H1 (cell line): ENCODE measurements at regions not wholly inside any gene's neighbourhood (a gene's known extent, or its start where the extent isn't known, plus 50 kb on each side); places are given as distances from the start of the nearest gene placed in this dataset.

Experiments used
- CTCF ChIA-PET: fragments of 300-600 bp; sonication (Branson Sonifier 250); formaldehyde crosslinking; loops from one replicate; lab custom pipeline; 2021; ENCODE audit not compliant: partially characterized antibody; lab: Charles Lee
- POLR2A ChIA-PET: fragments of 300-600 bp; sonication (Branson Sonifier 250); formaldehyde crosslinking; loops from one replicate; lab custom pipeline; 2021; ENCODE audit warnings: inconsistent platforms; ENCODE audit not compliant: partially characterized antibody; lab: Charles Lee
- DNase-seq, 2 experiments: peaks; one replicate each; pipeline versions ENCODE4 v3.0.0 to v3.0.0-alpha.2; 2010 to 2022; ENCODE audit warnings: low spot score in 2 of 2, low read depth in 1 of 2, mixed read lengths in 1 of 2
- FAIRE-seq: peaks from 2 replicates; lab custom pipeline; 2011; peaks lifted over from hg19 to GRCh38; lab: Jason Lieb, UNC
- H2AFZ ChIP-seq: 2 replicates; pipeline ENCODE4 v1.8.1; 2012; ENCODE audit warnings: low read length, inconsistent platforms
- H2AK5ac ChIP-seq: 2 replicates; pipeline ENCODE4 v1.6.1; 2013; ENCODE audit warnings: low read depth, low read length
- H2BK120ac ChIP-seq: replicated peaks from 2 replicates; pipeline ENCODE3; 2013; ENCODE audit warnings: low read depth, low read length, inconsistent platforms
- H2BK12ac ChIP-seq: 2 replicates; pipeline ENCODE4 v1.6.1; 2013; ENCODE audit warnings: low read depth, low read length
- H2BK15ac ChIP-seq: 2 replicates; pipeline ENCODE4 v1.6.1; 2013; ENCODE audit warnings: low read length
- H2BK20ac ChIP-seq: 2 replicates; pipeline ENCODE4 v1.6.1; 2013; ENCODE audit warnings: low read length
- H2BK5ac ChIP-seq: 2 replicates; pipeline ENCODE4 v1.6.1; 2013; ENCODE audit warnings: low read depth, low read length
- H3K14ac ChIP-seq: 2 replicates; pipeline ENCODE4 v1.6.1; 2013; ENCODE audit warnings: inconsistent platforms; ENCODE audit not compliant: insufficient read length
- H3K18ac ChIP-seq: 2 replicates; pipeline ENCODE4 v1.6.1; 2013; ENCODE audit warnings: low read length; ENCODE audit errors: extremely low read depth
- H3K23ac ChIP-seq: 2 replicates; pipeline ENCODE4 v1.6.1; 2013; ENCODE audit warnings: inconsistent platforms; ENCODE audit not compliant: insufficient read length
- H3K23me2 ChIP-seq: 2 replicates; pipeline ENCODE4 v1.6.1; 2013; ENCODE audit warnings: low read depth, low read length
- H3K27ac ChIP-seq: 2 replicates; pipeline ENCODE4 v1.6.1; 2011; ENCODE audit warnings: low read depth, low read length, inconsistent platforms
- H3K27me3 ChIP-seq, 4 experiments: replicated peaks in 1 of 4; 1 replicate in 1 of 4; 2 replicates in 3 of 4; pipeline versions ENCODE4 v1.6.1 to v1.8.1; 2011 to 2013; ENCODE audit warnings: low read length in 3 of 4, mild to moderate bottlenecking in 3 of 4, inconsistent platforms in 2 of 4, mixed read lengths in 2 of 4, moderate library complexity in 1 of 4; ENCODE audit not compliant: control insufficient read depth in 3 of 4, insufficient read depth in 3 of 4; ENCODE audit errors: extremely low read depth in 1 of 4
- H3K36me3 ChIP-seq, 4 experiments: 2 replicates each; pipeline versions ENCODE4 v1.6.1 to v1.8.1; 2011 to 2013; ENCODE audit warnings: mild to moderate bottlenecking in 4 of 4, low read length in 3 of 4, moderate library complexity in 2 of 4, control low read depth in 1 of 4, inconsistent platforms in 1 of 4; ENCODE audit not compliant: insufficient read depth in 4 of 4, control insufficient read depth in 2 of 4
- H3K4ac ChIP-seq: replicated peaks from 2 replicates; pipeline ENCODE3; 2013; ENCODE audit warnings: low read length, low read depth, mixed read lengths, inconsistent platforms; ENCODE audit not compliant: insufficient read length
- H3K4me1 ChIP-seq, 4 experiments: replicated peaks in 1 of 4; 1 replicate in 1 of 4; 2 replicates in 3 of 4; pipeline versions ENCODE4 v1.6.1 to v1.8.1; 2011 to 2013; ENCODE audit warnings: low read length in 3 of 4, inconsistent platforms in 2 of 4, mixed read lengths in 1 of 4; ENCODE audit not compliant: insufficient read depth in 4 of 4, control insufficient read depth in 3 of 4
- H3K4me2 ChIP-seq, 2 experiments: 2 replicates each; pipeline versions ENCODE4 v1.6.1 to v1.8.1; 2011 to 2013; ENCODE audit warnings: low read depth in 2 of 2, low read length in 2 of 2, control low read depth in 1 of 2, inconsistent platforms in 1 of 2, mild to moderate bottlenecking in 1 of 2; ENCODE audit not compliant: insufficient read depth in 1 of 2
- H3K4me3 ChIP-seq, 4 experiments: fragments of 200-600, 300-600 bp in 1 of 4; sonication (generic), shearing (Covaris generic), sonication (Bioruptor Twin) in 1 of 4; 2 replicates each; pipeline versions ENCODE4 v1.5.1 to v1.8.1; 2011 to 2016; ENCODE audit warnings: low read length in 4 of 4, low read depth in 3 of 4, control low read depth in 2 of 4, inconsistent platforms in 2 of 4, mild to moderate bottlenecking in 2 of 4, mixed read lengths in 1 of 4, moderate library complexity in 1 of 4; ENCODE audit not compliant: insufficient read depth in 2 of 4; ENCODE audit errors: extremely low read depth in 1 of 4
- H3K56ac ChIP-seq: replicated peaks from 2 replicates; pipeline ENCODE3; 2013; ENCODE audit warnings: low read depth, mild to moderate bottlenecking, mixed read lengths, low read length, inconsistent platforms; ENCODE audit not compliant: insufficient read length
- H3K79me1 ChIP-seq: 2 replicates; pipeline ENCODE4 v1.6.1; 2013; ENCODE audit warnings: low read depth, low read length, control low read depth
- H3K79me2 ChIP-seq, 2 experiments: 2 replicates each; pipeline versions ENCODE4 v1.6.1 to v1.8.1; 2012 to 2013; ENCODE audit warnings: low read length in 2 of 2, mild to moderate bottlenecking in 2 of 2, inconsistent platforms in 1 of 2; ENCODE audit not compliant: insufficient read depth in 2 of 2, control insufficient read depth in 1 of 2
- H3K9ac ChIP-seq, 4 experiments: replicated peaks in 1 of 4; 1 replicate in 1 of 4; 2 replicates in 3 of 4; pipeline versions ENCODE4 v1.6.1 to v1.8.1; 2011 to 2013; ENCODE audit warnings: low read depth in 3 of 4, low read length in 3 of 4, control low read depth in 2 of 4, mild to moderate bottlenecking in 2 of 4, moderate library complexity in 2 of 4, inconsistent platforms in 1 of 4; ENCODE audit errors: extremely low read depth in 1 of 4
- H3K9me3 ChIP-seq, 2 experiments: 2 replicates each; pipeline versions ENCODE4 v1.6.1 to v1.8.1; 2012 to 2013; ENCODE audit warnings: mild to moderate bottlenecking in 2 of 2, moderate library complexity in 2 of 2, control low read depth in 1 of 2, inconsistent platforms in 1 of 2, low read depth in 1 of 2, low read length in 1 of 2, mixed read lengths in 1 of 2; ENCODE audit not compliant: insufficient read depth in 2 of 2
- H4K20me1 ChIP-seq, 2 experiments: replicated peaks in 1 of 2; 2 replicates each; pipeline versions ENCODE3 to v1.8.1; 2011 to 2013; ENCODE audit warnings: inconsistent platforms in 2 of 2, low read length in 2 of 2, mild to moderate bottlenecking in 1 of 2; ENCODE audit not compliant: insufficient read depth in 2 of 2, control insufficient read depth in 1 of 2
- H4K5ac ChIP-seq: 2 replicates; pipeline ENCODE4 v1.6.1; 2013; ENCODE audit warnings: low read length, low read depth, mixed read lengths, inconsistent platforms; ENCODE audit not compliant: insufficient read length
- H4K8ac ChIP-seq: 2 replicates; pipeline ENCODE4 v1.8.0; 2013; ENCODE audit warnings: mild to moderate bottlenecking, moderate library complexity, low read length, inconsistent platforms; ENCODE audit not compliant: insufficient read depth; ENCODE audit errors: extremely low read depth
- H4K91ac ChIP-seq: replicated peaks from 2 replicates; pipeline ENCODE3; 2013; ENCODE audit warnings: low read length, mixed read lengths, inconsistent platforms; ENCODE audit not compliant: insufficient read length
- ASH2L ChIP-seq: fragments of 200-600, 300-600 bp; sonication (generic); IDR thresholded peaks from one replicate; pipeline ENCODE4 v1.7.1; 2017; ENCODE audit warnings: low read length
- BRCA1 ChIP-seq: IDR thresholded peaks from 2 replicates; pipeline ENCODE4 v1.6.1; 2012; ENCODE audit warnings: low read depth, low read length, improper control_type of control experiment
- CBX5 ChIP-seq: fragments of 300-800, 300-1000 bp; sonication (generic); IDR thresholded peaks from 2 replicates; pipeline ENCODE4 v1.7.1; 2016; ENCODE audit warnings: antibody characterized with exemption, low read length, low read depth
- CREB1 ChIP-seq: IDR thresholded peaks from 2 replicates; pipeline ENCODE4 v1.6.1; 2012; ENCODE audit warnings: inconsistent platforms
- GABPA ChIP-seq: IDR thresholded peaks from 2 replicates; pipeline ENCODE4 v1.6.1; 2011; ENCODE audit warnings: mild to moderate bottlenecking, low read length, moderate library complexity, borderline replicate concordance; ENCODE audit not compliant: insufficient read depth
- HDAC2 ChIP-seq, 2 experiments: fragments of 300-600 bp in 1 of 2; sonication (generic) in 1 of 2; IDR thresholded peaks; 2 replicates each; pipeline ENCODE4 v1.6.1; 2011 to 2012; ENCODE audit warnings: low read depth in 2 of 2, low read length in 2 of 2, mild to moderate bottlenecking in 2 of 2, moderate library complexity in 2 of 2, borderline replicate concordance in 1 of 2, inconsistent platforms in 1 of 2
- KDM4A ChIP-seq: IDR thresholded peaks from one replicate; pipeline ENCODE4 v1.7.1; 2012; ENCODE audit warnings: low read depth, mild to moderate bottlenecking, moderate library complexity, low read length, inconsistent platforms; ENCODE audit not compliant: severe bottlenecking
- MAFK ChIP-seq: IDR thresholded peaks from 2 replicates; pipeline ENCODE4 v1.6.1; 2012; ENCODE audit warnings: low read depth, mild to moderate bottlenecking, improper control_type of control experiment, low read length
- NANOG ChIP-seq: IDR thresholded peaks from 2 replicates; pipeline ENCODE4 v1.6.1; 2011; ENCODE audit warnings: low read length, low read depth, mild to moderate bottlenecking, inconsistent platforms; ENCODE audit not compliant: insufficient read depth, poor library complexity, severe bottlenecking
- POLR2A ChIP-seq, 2 experiments: IDR thresholded peaks; 1 replicate in 1 of 2; 2 replicates in 1 of 2; pipeline ENCODE4 v1.6.1; 2011; ENCODE audit warnings: low read depth in 2 of 2, low read length in 2 of 2, mild to moderate bottlenecking in 2 of 2; ENCODE audit errors: control extremely low read depth in 1 of 2
- RXRA ChIP-seq: IDR thresholded peaks from 2 replicates; pipeline ENCODE4 v1.6.1; 2011; ENCODE audit warnings: low read depth, mild to moderate bottlenecking, low read length, moderate library complexity; ENCODE audit not compliant: insufficient read depth
- SAP30 ChIP-seq: fragments of 300-600 bp; sonication (generic); IDR thresholded peaks from 2 replicates; pipeline ENCODE4 v1.7.1; 2012; ENCODE audit warnings: low read length, moderate library complexity, mild to moderate bottlenecking, inconsistent platforms; ENCODE audit not compliant: insufficient read depth, insufficient replicate concordance
- SIX5 ChIP-seq: IDR thresholded peaks from 2 replicates; pipeline ENCODE4 v1.6.1; 2011; ENCODE audit warnings: mild to moderate bottlenecking, low read depth, low read length
- SP1 ChIP-seq: IDR thresholded peaks from 2 replicates; pipeline ENCODE4 v1.6.1; 2011; ENCODE audit warnings: low read depth, low read length
- SP2 ChIP-seq: IDR thresholded peaks from 2 replicates; pipeline ENCODE4 v1.6.1; 2012; ENCODE audit warnings: mild to moderate bottlenecking, low read length, inconsistent platforms
- YY1 ChIP-seq: IDR thresholded peaks from 2 replicates; pipeline ENCODE4 v1.6.1; 2011; ENCODE audit warnings: low read depth, mild to moderate bottlenecking, low read length
- ZNF274 ChIP-seq: IDR thresholded peaks from 2 replicates; pipeline ENCODE4 v1.7.0; 2012; ENCODE audit warnings: low read length, borderline replicate concordance; ENCODE audit errors: extremely low read depth
- WGBS, 2 experiments: shearing (Covaris generic) in 1 of 2; methylation state at CpG; one replicate each; pipeline versions ENCODE4 v1.1.6 to v1.1.7; 2013 to 2015; ENCODE audit warnings: low lambda C conversion rate in 2 of 2, mixed read lengths in 2 of 2, inconsistent platforms in 1 of 2, low coverage in 1 of 2, missing lambda C conversion rate in 1 of 2; ENCODE audit not compliant: insufficient replicate concordance in 2 of 2, insufficient coverage in 1 of 2, insufficient read length in 1 of 2; ENCODE audit errors: extremely low coverage in 1 of 2, missing lambda C conversion rate in 1 of 2; 5-methylcytosine and 5-hydroxymethylcytosine counted together

DNA sequence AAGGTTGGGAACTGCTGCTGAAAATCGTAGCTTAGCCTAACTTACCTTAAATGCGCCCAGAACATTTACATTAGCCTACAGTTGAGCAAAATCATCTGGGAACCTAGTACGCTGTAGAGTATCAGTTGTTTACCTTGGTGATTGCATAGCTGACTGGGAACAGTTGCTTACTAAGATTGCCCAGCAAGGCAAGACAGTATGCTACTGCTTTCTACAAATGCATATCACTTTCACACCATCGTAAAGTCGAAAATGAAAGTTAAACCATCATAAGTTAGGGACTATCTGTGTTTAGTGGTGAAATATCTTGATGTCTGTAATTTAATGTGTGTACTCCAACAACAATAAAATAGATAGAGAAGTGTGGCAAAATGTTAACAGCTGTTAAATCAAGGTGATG lies 1670.6 kb upstream of the PCDH20 start:
- Histone ChIP-seq H2BK12ac (no peak overlapping the region), H2BK20ac (no peak overlapping the region), H4K91ac (no peak overlapping the region), H2BK15ac (no peak overlapping the region), H3K23me2 (no peaks in the 10 kb centered on the region), H3K9ac (no peak overlapping the region), H3K9me3 (peaks cover 0 to 1% of the 10 kb centered on the region in 2 experiments; a peak in 2 of 4 replicates), H3K79me1 (no peaks in the 10 kb centered on the region), H4K20me1 (no peaks in the 10 kb centered on the region), H2BK5ac (no peak overlapping the region), H3K27me3 (no peaks in the 10 kb centered on the region), H4K5ac (no peak overlapping the region), H3K4ac (no peak overlapping the region), H3K4me3 (no peak overlapping the region), H3K14ac (no peak overlapping the region), H3K79me2 (no peaks in the 10 kb centered on the region), H3K56ac (no peak overlapping the region), H3K4me2 (no peak overlapping the region), H3K4me1 (no peaks in the 10 kb centered on the region), H2BK120ac (no peak overlapping the region), H4K8ac (no peak overlapping the region), H3K36me3 (no peaks in the 10 kb centered on the region), H3K18ac (no peak overlapping the region), H3K27ac (no peak overlapping the region), H3K23ac (no peak overlapping the region), H2AK5ac (no peak overlapping the region), H2AFZ (peak overlapping the region; percentile 49)
- FAIRE-seq (no peak), DNase-seq (no peak)
- ChIA-PET POLR2A (no interaction called here), CTCF (no interaction called here)
- 84% methylated on average over 5 of the region's 5 CpGs; no CpG with 5 or more reads in 1 of the 2 experiments for whole genome bisulfite sequencing, 2 experiments
- no peak for TF ChIP-seq HDAC2 (IDR thresholded peaks at IDR 0.05; ENCODE audit: borderline replicate concordance in 1 of 2, low read depth in 2 of 2, low read length in 2 of 2)
- no peak for TF ChIP-seq NANOG
- TF ChIP-seq BRCA1: no peak
- TF ChIP-seq KDM4A: no peak
- TF ChIP-seq YY1: no peak
- TF ChIP-seq ASH2L: no peak
- no peak for TF ChIP-seq SP2
- TF ChIP-seq SP1: no peak
- no peak for TF ChIP-seq CBX5
- TF ChIP-seq GABPA: no peak
- TF ChIP-seq ZNF274: no peak
- no peak for TF ChIP-seq SIX5
- TF ChIP-seq CREB1: no peak
- TF ChIP-seq SAP30: no peak
- no peak for TF ChIP-seq POLR2A (IDR thresholded peaks at IDR 0.05; ENCODE audit: control extremely low read depth in 1 of 2, low read depth in 2 of 2, low read length in 2 of 2)
- TF ChIP-seq MAFK: no peak
- TF ChIP-seq RXRA: no peak
